Adipose tissue (tissue), 3 donors: ENCODE measurements at regions not wholly inside any gene's neighbourhood (a gene's known extent, or its start where the extent isn't known, plus 50 kb on each side); places are given as distances from the start of the nearest gene placed in this dataset.

Experiments used
- H3K27ac ChIP-seq: one replicate; pipeline ENCODE4 v1.5.1; 2013; ENCODE audit warnings: low read depth, low read length
- WGBS, 3 donors: extraction: QIAGEN DNeasy Blood & Tissue Kit; methylation state at CpG; one replicate each; pipeline ENCODE4 v1.1.7; 2013; 5-methylcytosine and 5-hydroxymethylcytosine counted together
- donor health status: healthy with polysubstance abuse.
- donor health status: Bipolar disorder and iron deficiency.
- donor health status: healthy.

DNA sequence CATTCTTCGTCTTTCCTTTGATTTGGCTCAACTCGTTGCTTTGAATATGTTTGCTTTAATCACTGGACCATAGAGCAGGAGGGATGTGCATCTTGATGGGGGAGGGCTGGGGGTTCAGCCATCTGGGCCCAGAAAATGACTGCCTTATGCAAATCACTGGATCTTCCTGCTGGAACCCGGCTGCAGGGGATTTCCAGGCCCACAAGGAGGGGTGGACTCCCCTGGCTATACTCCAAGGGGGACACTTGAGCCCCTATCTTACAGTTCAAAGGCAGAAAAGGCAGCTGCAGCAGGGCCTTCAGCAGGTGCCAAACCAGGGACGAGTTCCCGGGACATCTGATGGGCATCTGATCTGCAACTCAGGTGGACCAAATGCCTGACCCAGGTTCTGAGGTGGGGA, 122.5 kb downstream of the DICER1 start:
- no peak overlapping the region for H3K27ac ChIP-seq
- 62 to 78% (median 75%) methylated on average over 5 of the region's 5 CpGs for WGBS, 3 donors

GRCh38 chr14:95033682-95034632, 123.4 kb downstream of the DICER1 start:
- 76 to 85% (median 80%) methylated on average over 8 of the region's 8 CpGs for WGBS, 3 donors
- H3K27ac ChIP-seq: no peak overlapping the region

DNA sequence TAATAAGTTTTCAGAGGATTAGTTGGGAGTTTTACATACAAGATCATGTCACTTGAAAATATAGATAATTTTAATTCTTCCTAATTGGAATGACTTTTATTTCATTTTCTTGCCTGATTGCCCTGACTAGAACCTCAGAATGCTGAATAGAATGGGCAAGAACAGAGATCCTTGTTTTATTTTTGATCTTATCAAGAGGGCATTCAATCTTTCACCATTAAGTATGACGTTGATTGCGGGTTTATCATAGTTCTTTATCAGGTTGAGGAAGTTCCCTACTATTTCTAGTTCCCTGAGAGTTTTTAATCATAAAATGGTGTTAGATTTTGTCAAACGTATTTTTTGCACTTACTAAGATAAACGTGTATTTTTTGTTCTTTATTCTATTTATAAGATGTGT, 124.3 kb downstream of the DICER1 start:
- WGBS, 3 donors: 64 to 76% (median 74%) methylated on average over 4 of the region's 4 CpGs
- no peak overlapping the region for H3K27ac ChIP-seq

GRCh38 chr14:95026851-95027463, 130.4 kb downstream of the DICER1 start:
- H3K27ac ChIP-seq: no peak overlapping the region
- WGBS, 3 donors: 87 to 91% (median 91%) methylated on average over 7 of the region's 7 CpGs

GRCh38 chr14:95025941-95026340, 131.4 kb downstream of the DICER1 start:
- H3K27ac ChIP-seq: no peak overlapping the region
- WGBS, 3 donors: 86 to 97% (median 89%) methylated on average over 6 of the region's 6 CpGs

DNA sequence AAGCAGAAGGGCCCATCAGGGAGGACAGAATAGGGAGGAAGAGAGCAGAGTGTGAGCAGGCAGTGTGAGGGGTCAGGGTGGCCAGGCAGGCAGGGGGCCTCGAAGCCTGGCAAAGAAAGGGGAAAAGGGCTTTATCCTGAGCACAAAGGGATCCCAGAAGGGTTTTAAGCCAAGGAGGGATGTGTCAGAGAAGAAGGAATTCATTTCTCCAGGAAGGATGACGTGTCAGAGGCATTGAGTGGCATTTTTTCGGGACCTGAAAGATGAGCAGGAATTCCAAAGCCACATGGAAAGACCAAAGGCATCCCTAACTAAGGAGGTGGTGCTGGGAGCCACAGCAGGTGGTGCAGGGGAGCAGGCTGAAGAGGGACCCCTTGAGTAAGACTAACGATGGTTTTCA, 132.1 kb downstream of the DICER1 start:
- WGBS, 3 donors: 62 to 79% (median 72%) methylated on average over 4 of the region's 4 CpGs
- H3K27ac ChIP-seq: no peak overlapping the region

- 78 to 93% (median 89%) methylated on average over 6 of the region's 6 CpGs for WGBS, 3 donors
Measured at GRCh38 chr14:95024380-95024779, 132.9 kb downstream of the DICER1 start.

DNA sequence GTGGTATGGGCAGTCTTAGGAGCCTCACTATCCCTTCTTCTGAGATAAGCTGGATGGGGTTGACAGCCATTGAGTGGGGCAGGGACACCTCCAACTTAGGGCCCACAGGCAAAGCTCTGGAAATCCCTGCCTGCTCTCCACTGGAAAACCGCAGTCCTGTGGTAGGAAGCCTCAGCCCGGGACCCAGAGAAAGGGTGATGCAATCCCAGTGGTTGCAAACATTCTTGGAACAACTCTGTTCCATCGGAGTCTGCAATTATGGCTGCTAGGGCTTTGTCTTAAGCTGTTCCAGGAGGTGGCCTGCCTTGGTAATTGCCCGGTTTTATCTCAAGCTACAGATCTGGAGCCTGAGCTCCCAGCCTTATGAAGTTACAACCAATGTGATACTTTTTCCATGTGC, 133.4 kb downstream of the DICER1 start:
- H3K27ac ChIP-seq: no peak overlapping the region
- 41 to 89% (median 68%) methylated on average over 4 of the region's 4 CpGs for WGBS, 3 donors

More at GRCh38 chr14:95024380-95024779, 132.9 kb downstream of the DICER1 start:
- no peak overlapping the region for H3K27ac ChIP-seq

- no peak overlapping the region for H3K27ac ChIP-seq
- WGBS, 3 donors: 88 to 90% (median 89%) methylated on average over 9 of the region's 9 CpGs
Measured at GRCh38 chr14:95023115-95023514, 134.2 kb downstream of the DICER1 start.

GRCh38 chr14:95021588-95021987, 135.7 kb downstream of the DICER1 start:
- no peak overlapping the region for H3K27ac ChIP-seq
- WGBS, 3 donors: 91 to 97% (median 91%) methylated on average over 2 of the region's 2 CpGs

DNA sequence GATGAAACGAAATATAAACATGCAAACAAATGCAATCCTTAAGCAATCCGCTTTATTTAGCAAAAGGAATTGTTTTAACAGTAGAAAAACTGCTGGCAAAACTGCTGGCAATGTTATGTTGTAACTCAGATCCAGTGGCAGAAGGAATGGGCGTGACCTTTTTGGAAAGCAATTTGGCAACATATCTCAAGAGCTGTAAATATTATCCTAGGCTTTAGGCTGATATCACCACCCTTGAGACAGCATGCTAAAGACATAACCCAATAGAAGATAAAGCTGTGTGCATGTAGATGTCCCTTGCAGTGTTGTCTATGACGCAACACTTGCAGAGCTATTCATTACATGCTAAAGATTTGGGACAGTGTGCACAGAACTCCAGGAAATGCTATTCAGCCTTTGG, 138.5 kb downstream of the DICER1 start:
- WGBS, 3 donors: 47 to 77% (median 53%) methylated on average over 4 of the region's 4 CpGs
- H3K27ac ChIP-seq: no peak overlapping the region

- WGBS, 3 donors: 94 to 100% (median 100%) methylated on average over 1 of the region's 1 CpG
- H3K27ac ChIP-seq: no peak overlapping the region
Measured at GRCh38 chr14:95015046-95015445, 142.3 kb downstream of the DICER1 start.

DNA sequence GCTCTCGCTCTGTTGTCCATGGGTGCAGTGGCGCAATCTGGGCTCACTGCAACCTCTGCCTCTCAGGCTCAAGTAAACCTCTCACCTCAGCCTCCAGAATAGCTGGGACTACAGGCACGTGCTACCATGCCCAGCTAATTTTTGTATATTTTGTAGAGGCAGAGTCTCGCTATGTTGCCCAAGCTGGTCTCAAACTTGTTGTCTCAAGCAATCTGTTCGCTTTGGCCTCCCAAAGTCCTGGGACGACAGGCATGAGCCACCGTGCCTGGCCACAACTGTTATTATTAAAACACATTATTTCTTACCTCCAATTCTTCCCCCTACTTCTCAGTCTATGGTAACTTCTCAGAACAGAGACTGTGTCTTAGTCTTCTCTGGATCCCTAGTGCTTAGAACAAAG, 143.3 kb downstream of the DICER1 start:
- no peak overlapping the region for H3K27ac ChIP-seq
- 93 to 97% (median 95%) methylated on average over 7 of the region's 7 CpGs for WGBS, 3 donors

DNA sequence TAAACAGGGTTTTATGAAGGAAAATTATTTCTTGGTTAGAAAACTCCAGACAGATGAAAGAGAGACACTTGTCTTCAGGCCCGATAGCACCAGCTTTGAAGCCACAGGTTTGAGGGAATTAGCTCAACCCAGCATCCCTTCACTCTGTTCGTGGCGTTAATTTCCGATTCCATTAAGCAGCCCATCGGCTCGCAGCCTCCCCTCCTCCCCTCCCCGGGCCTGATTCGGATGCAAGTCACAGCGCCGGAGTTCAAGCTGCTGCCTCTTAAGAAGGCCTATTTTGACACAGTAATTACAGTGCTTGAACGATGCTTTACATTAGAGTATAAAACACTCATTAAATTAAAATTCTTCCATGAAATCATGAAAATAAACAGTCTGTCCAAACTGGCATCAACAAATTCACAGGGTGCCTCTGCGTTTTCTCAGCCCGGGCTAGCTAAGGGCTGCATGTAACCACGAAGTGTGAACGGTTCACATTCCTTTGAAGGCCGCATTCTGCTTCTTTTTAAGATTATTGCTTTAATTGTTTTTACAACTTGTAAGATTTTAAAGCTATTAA, 145.8 kb downstream of the DICER1 start:
- 52 to 72% (median 66%) methylated on average over 16 of the region's 16 CpGs for WGBS, 3 donors
- H3K27ac ChIP-seq: no peak overlapping the region

- WGBS, 3 donors: 85 to 87% (median 87%) methylated on average over 15 of the region's 15 CpGs
- H3K27ac ChIP-seq: no peak overlapping the region
Measured at GRCh38 chr14:95008445-95009217, 148.7 kb downstream of the DICER1 start.

GRCh38 chr14:95007921-95008320, 149.4 kb downstream of the DICER1 start:
- WGBS, 3 donors: 79 to 88% (median 86%) methylated on average over 7 of the region's 7 CpGs
- H3K27ac ChIP-seq: no peak overlapping the region

GRCh38 chr14:95006479-95006878, 150.8 kb downstream of the DICER1 start:
- WGBS, 3 donors: 89 to 91% (median 89%) methylated on average over 4 of the region's 4 CpGs
- H3K27ac ChIP-seq: no peak overlapping the region

DNA sequence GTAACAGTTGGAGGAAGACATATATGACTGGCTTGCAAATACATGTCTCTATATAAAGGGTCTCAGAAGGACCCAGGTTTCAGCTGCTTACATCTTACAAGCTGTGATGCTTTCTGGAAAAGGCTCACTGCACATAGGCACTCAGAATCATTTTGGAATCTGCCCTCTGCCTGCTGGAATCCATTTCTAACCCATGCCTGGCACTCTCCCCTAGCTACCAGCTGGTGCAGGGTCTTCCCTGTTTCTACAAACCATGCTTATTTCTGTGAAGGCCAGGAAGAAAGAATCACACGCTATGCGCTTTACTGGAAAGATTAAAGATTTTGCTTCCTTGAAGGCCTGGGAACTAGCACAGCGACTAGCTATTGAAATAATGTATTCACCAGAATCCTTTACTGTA, 151.3 kb downstream of the DICER1 start:
- no peak overlapping the region for H3K27ac ChIP-seq
- 96 to 98% (median 97%) methylated on average over 3 of the region's 3 CpGs for WGBS, 3 donors
